Gastrocnemius medialis (tissue), 4 donors: ENCODE measurements at regions not wholly inside any gene's neighbourhood (a gene's known extent, or its start where the extent isn't known, plus 50 kb on each side); places are given as distances from the start of the nearest gene placed in this dataset.

Source experiments
- POLR2A ChIP-seq, 2 donors: fragments of 450-650 bp; IDR thresholded peaks; one replicate each; pipeline ENCODE4 v1.6.1; 2017; ENCODE audit warnings: antibody characterized with exemption in 2 of 2, mild to moderate bottlenecking in 2 of 2, moderate library complexity in 2 of 2
- TF ChIP-seq, protein P1 (sequence below), 5 experiments: fragments of 450-650 bp in 3 of 5; fragments of 200-600 bp in 2 of 5; sonication (generic) in 2 of 5; IDR thresholded peaks in 4 of 5; conservative IDR thresholded peaks in 1 of 5; 1 replicate in 4 of 5; 2 replicates in 1 of 5; pipeline ENCODE4 v1.5.1; 2016 to 2019; ENCODE audit warnings: antibody characterized with exemption in 5 of 5, mild to moderate bottlenecking in 3 of 5, moderate library complexity in 3 of 5

DNA sequence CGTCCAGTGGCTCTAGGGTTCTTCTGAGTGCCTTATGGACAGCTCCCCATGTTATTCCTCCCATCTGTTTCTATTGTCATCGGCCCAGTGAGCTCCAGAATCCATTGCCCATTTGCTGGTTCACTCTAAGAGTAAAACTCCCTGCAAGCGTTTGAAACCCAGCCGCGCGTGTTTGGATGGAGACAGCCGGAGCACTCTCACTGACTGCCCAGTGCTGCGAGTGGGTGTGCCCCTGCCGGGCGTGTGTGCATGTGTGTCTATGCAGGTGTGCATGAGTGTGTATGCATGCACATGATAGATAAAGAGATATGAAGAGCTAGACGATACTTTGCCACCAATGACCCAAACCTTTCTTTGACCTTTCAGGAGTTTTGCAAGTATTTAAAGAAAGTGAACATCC lies 347.2 kb upstream of the MKI67 start:
- TF ChIP-seq, protein P1, sequence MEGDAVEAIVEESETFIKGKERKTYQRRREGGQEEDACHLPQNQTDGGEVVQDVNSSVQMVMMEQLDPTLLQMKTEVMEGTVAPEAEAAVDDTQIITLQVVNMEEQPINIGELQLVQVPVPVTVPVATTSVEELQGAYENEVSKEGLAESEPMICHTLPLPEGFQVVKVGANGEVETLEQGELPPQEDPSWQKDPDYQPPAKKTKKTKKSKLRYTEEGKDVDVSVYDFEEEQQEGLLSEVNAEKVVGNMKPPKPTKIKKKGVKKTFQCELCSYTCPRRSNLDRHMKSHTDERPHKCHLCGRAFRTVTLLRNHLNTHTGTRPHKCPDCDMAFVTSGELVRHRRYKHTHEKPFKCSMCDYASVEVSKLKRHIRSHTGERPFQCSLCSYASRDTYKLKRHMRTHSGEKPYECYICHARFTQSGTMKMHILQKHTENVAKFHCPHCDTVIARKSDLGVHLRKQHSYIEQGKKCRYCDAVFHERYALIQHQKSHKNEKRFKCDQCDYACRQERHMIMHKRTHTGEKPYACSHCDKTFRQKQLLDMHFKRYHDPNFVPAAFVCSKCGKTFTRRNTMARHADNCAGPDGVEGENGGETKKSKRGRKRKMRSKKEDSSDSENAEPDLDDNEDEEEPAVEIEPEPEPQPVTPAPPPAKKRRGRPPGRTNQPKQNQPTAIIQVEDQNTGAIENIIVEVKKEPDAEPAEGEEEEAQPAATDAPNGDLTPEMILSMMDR (IDR thresholded peaks at IDR 0.05 in 4 of 5, conservative IDR thresholded peaks at IDR 0.05 in 1 of 5): no peak
- no peak for TF ChIP-seq POLR2A (IDR thresholded peaks at IDR 0.05)
